H1 (cell line): ENCODE measurements at regions not wholly inside any gene's neighbourhood (a gene's known extent, or its start where the extent isn't known, plus 50 kb on each side); places are given as distances from the start of the nearest gene placed in this dataset.

Source experiments
- CTCF ChIA-PET: fragments of 300-600 bp; sonication (Branson Sonifier 250); formaldehyde crosslinking; loops from one replicate; lab custom pipeline; 2021; ENCODE audit not compliant: partially characterized antibody; lab: Charles Lee
- POLR2A ChIA-PET: fragments of 300-600 bp; sonication (Branson Sonifier 250); formaldehyde crosslinking; loops from one replicate; lab custom pipeline; 2021; ENCODE audit warnings: inconsistent platforms; ENCODE audit not compliant: partially characterized antibody; lab: Charles Lee
- DNase-seq, 2 experiments: peaks; one replicate each; pipeline versions ENCODE4 v3.0.0 to v3.0.0-alpha.2; 2010 to 2022; ENCODE audit warnings: low spot score in 2 of 2, low read depth in 1 of 2, mixed read lengths in 1 of 2
- FAIRE-seq: peaks from 2 replicates; lab custom pipeline; 2011; peaks lifted over from hg19 to GRCh38; lab: Jason Lieb, UNC
- H2AFZ ChIP-seq: 2 replicates; pipeline ENCODE4 v1.8.1; 2012; ENCODE audit warnings: low read length, inconsistent platforms
- H2AK5ac ChIP-seq: 2 replicates; pipeline ENCODE4 v1.6.1; 2013; ENCODE audit warnings: low read depth, low read length
- H2BK120ac ChIP-seq: replicated peaks from 2 replicates; pipeline ENCODE3; 2013; ENCODE audit warnings: low read depth, low read length, inconsistent platforms
- H2BK12ac ChIP-seq: 2 replicates; pipeline ENCODE4 v1.6.1; 2013; ENCODE audit warnings: low read depth, low read length
- H2BK15ac ChIP-seq: 2 replicates; pipeline ENCODE4 v1.6.1; 2013; ENCODE audit warnings: low read length
- H2BK20ac ChIP-seq: 2 replicates; pipeline ENCODE4 v1.6.1; 2013; ENCODE audit warnings: low read length
- H2BK5ac ChIP-seq: 2 replicates; pipeline ENCODE4 v1.6.1; 2013; ENCODE audit warnings: low read depth, low read length
- H3K14ac ChIP-seq: 2 replicates; pipeline ENCODE4 v1.6.1; 2013; ENCODE audit warnings: inconsistent platforms; ENCODE audit not compliant: insufficient read length
- H3K18ac ChIP-seq: 2 replicates; pipeline ENCODE4 v1.6.1; 2013; ENCODE audit warnings: low read length; ENCODE audit errors: extremely low read depth
- H3K23ac ChIP-seq: 2 replicates; pipeline ENCODE4 v1.6.1; 2013; ENCODE audit warnings: inconsistent platforms; ENCODE audit not compliant: insufficient read length
- H3K23me2 ChIP-seq: 2 replicates; pipeline ENCODE4 v1.6.1; 2013; ENCODE audit warnings: low read depth, low read length
- H3K27ac ChIP-seq: 2 replicates; pipeline ENCODE4 v1.6.1; 2011; ENCODE audit warnings: low read depth, low read length, inconsistent platforms
- H3K27me3 ChIP-seq, 4 experiments: replicated peaks in 1 of 4; 1 replicate in 1 of 4; 2 replicates in 3 of 4; pipeline versions ENCODE4 v1.6.1 to v1.8.1; 2011 to 2013; ENCODE audit warnings: low read length in 3 of 4, mild to moderate bottlenecking in 3 of 4, inconsistent platforms in 2 of 4, mixed read lengths in 2 of 4, moderate library complexity in 1 of 4; ENCODE audit not compliant: control insufficient read depth in 3 of 4, insufficient read depth in 3 of 4; ENCODE audit errors: extremely low read depth in 1 of 4
- H3K36me3 ChIP-seq, 4 experiments: 2 replicates each; pipeline versions ENCODE4 v1.6.1 to v1.8.1; 2011 to 2013; ENCODE audit warnings: mild to moderate bottlenecking in 4 of 4, low read length in 3 of 4, moderate library complexity in 2 of 4, control low read depth in 1 of 4, inconsistent platforms in 1 of 4; ENCODE audit not compliant: insufficient read depth in 4 of 4, control insufficient read depth in 2 of 4
- H3K4ac ChIP-seq: replicated peaks from 2 replicates; pipeline ENCODE3; 2013; ENCODE audit warnings: low read length, low read depth, mixed read lengths, inconsistent platforms; ENCODE audit not compliant: insufficient read length
- H3K4me1 ChIP-seq, 4 experiments: replicated peaks in 1 of 4; 1 replicate in 1 of 4; 2 replicates in 3 of 4; pipeline versions ENCODE4 v1.6.1 to v1.8.1; 2011 to 2013; ENCODE audit warnings: low read length in 3 of 4, inconsistent platforms in 2 of 4, mixed read lengths in 1 of 4; ENCODE audit not compliant: insufficient read depth in 4 of 4, control insufficient read depth in 3 of 4
- H3K4me2 ChIP-seq, 2 experiments: 2 replicates each; pipeline versions ENCODE4 v1.6.1 to v1.8.1; 2011 to 2013; ENCODE audit warnings: low read depth in 2 of 2, low read length in 2 of 2, control low read depth in 1 of 2, inconsistent platforms in 1 of 2, mild to moderate bottlenecking in 1 of 2; ENCODE audit not compliant: insufficient read depth in 1 of 2
- H3K4me3 ChIP-seq, 4 experiments: fragments of 200-600, 300-600 bp in 1 of 4; sonication (generic), shearing (Covaris generic), sonication (Bioruptor Twin) in 1 of 4; 2 replicates each; pipeline versions ENCODE4 v1.5.1 to v1.8.1; 2011 to 2016; ENCODE audit warnings: low read length in 4 of 4, low read depth in 3 of 4, control low read depth in 2 of 4, inconsistent platforms in 2 of 4, mild to moderate bottlenecking in 2 of 4, mixed read lengths in 1 of 4, moderate library complexity in 1 of 4; ENCODE audit not compliant: insufficient read depth in 2 of 4; ENCODE audit errors: extremely low read depth in 1 of 4
- H3K56ac ChIP-seq: replicated peaks from 2 replicates; pipeline ENCODE3; 2013; ENCODE audit warnings: low read depth, mild to moderate bottlenecking, mixed read lengths, low read length, inconsistent platforms; ENCODE audit not compliant: insufficient read length
- H3K79me1 ChIP-seq: 2 replicates; pipeline ENCODE4 v1.6.1; 2013; ENCODE audit warnings: low read depth, low read length, control low read depth
- H3K79me2 ChIP-seq, 2 experiments: 2 replicates each; pipeline versions ENCODE4 v1.6.1 to v1.8.1; 2012 to 2013; ENCODE audit warnings: low read length in 2 of 2, mild to moderate bottlenecking in 2 of 2, inconsistent platforms in 1 of 2; ENCODE audit not compliant: insufficient read depth in 2 of 2, control insufficient read depth in 1 of 2
- H3K9ac ChIP-seq, 4 experiments: replicated peaks in 1 of 4; 1 replicate in 1 of 4; 2 replicates in 3 of 4; pipeline versions ENCODE4 v1.6.1 to v1.8.1; 2011 to 2013; ENCODE audit warnings: low read depth in 3 of 4, low read length in 3 of 4, control low read depth in 2 of 4, mild to moderate bottlenecking in 2 of 4, moderate library complexity in 2 of 4, inconsistent platforms in 1 of 4; ENCODE audit errors: extremely low read depth in 1 of 4
- H3K9me3 ChIP-seq, 2 experiments: 2 replicates each; pipeline versions ENCODE4 v1.6.1 to v1.8.1; 2012 to 2013; ENCODE audit warnings: mild to moderate bottlenecking in 2 of 2, moderate library complexity in 2 of 2, control low read depth in 1 of 2, inconsistent platforms in 1 of 2, low read depth in 1 of 2, low read length in 1 of 2, mixed read lengths in 1 of 2; ENCODE audit not compliant: insufficient read depth in 2 of 2
- H4K20me1 ChIP-seq, 2 experiments: replicated peaks in 1 of 2; 2 replicates each; pipeline versions ENCODE3 to v1.8.1; 2011 to 2013; ENCODE audit warnings: inconsistent platforms in 2 of 2, low read length in 2 of 2, mild to moderate bottlenecking in 1 of 2; ENCODE audit not compliant: insufficient read depth in 2 of 2, control insufficient read depth in 1 of 2
- H4K5ac ChIP-seq: 2 replicates; pipeline ENCODE4 v1.6.1; 2013; ENCODE audit warnings: low read length, low read depth, mixed read lengths, inconsistent platforms; ENCODE audit not compliant: insufficient read length
- H4K8ac ChIP-seq: 2 replicates; pipeline ENCODE4 v1.8.0; 2013; ENCODE audit warnings: mild to moderate bottlenecking, moderate library complexity, low read length, inconsistent platforms; ENCODE audit not compliant: insufficient read depth; ENCODE audit errors: extremely low read depth
- H4K91ac ChIP-seq: replicated peaks from 2 replicates; pipeline ENCODE3; 2013; ENCODE audit warnings: low read length, mixed read lengths, inconsistent platforms; ENCODE audit not compliant: insufficient read length
- ASH2L ChIP-seq: fragments of 200-600, 300-600 bp; sonication (generic); IDR thresholded peaks from one replicate; pipeline ENCODE4 v1.7.1; 2017; ENCODE audit warnings: low read length
- ATF2 ChIP-seq: IDR thresholded peaks from 2 replicates; pipeline ENCODE4 v1.6.1; 2012; ENCODE audit warnings: low read length, inconsistent platforms
- BCL11A ChIP-seq, 2 experiments: IDR thresholded peaks; one replicate each; pipeline ENCODE4 v1.6.1; 2011; ENCODE audit warnings: low read depth in 2 of 2, low read length in 2 of 2, mild to moderate bottlenecking in 2 of 2
- CBX8 ChIP-seq: fragments of 300-800, 300-1000 bp; sonication (generic); IDR thresholded peaks from 2 replicates; pipeline ENCODE4 v1.7.1; 2016; ENCODE audit warnings: low read depth, low read length, borderline replicate concordance
- CREB1 ChIP-seq: IDR thresholded peaks from 2 replicates; pipeline ENCODE4 v1.6.1; 2012; ENCODE audit warnings: inconsistent platforms
- GABPA ChIP-seq: IDR thresholded peaks from 2 replicates; pipeline ENCODE4 v1.6.1; 2011; ENCODE audit warnings: mild to moderate bottlenecking, low read length, moderate library complexity, borderline replicate concordance; ENCODE audit not compliant: insufficient read depth
- JUN ChIP-seq: IDR thresholded peaks from 2 replicates; pipeline ENCODE4 v1.6.1; 2011; ENCODE audit warnings: low read depth, mild to moderate bottlenecking, improper control_type of control experiment, low read length
- KDM1A ChIP-seq: fragments of 200-600, 300-600 bp; sonication (generic); IDR thresholded peaks from 2 replicates; pipeline ENCODE4 v1.7.1; 2016; ENCODE audit warnings: mild to moderate bottlenecking, low read length, borderline replicate concordance
- MAX ChIP-seq: IDR thresholded peaks from 2 replicates; pipeline ENCODE4 v1.6.1; 2012; ENCODE audit warnings: inconsistent platforms
- NANOG ChIP-seq: IDR thresholded peaks from 2 replicates; pipeline ENCODE4 v1.6.1; 2011; ENCODE audit warnings: low read length, low read depth, mild to moderate bottlenecking, inconsistent platforms; ENCODE audit not compliant: insufficient read depth, poor library complexity, severe bottlenecking
- RFX5 ChIP-seq: IDR thresholded peaks from 2 replicates; pipeline ENCODE4 v1.6.1; 2011; ENCODE audit warnings: low read depth, low read length, improper control_type of control experiment, borderline replicate concordance
- SIN3A ChIP-seq, 2 experiments: IDR thresholded peaks in 1 of 2; conservative IDR thresholded peaks in 1 of 2; 2 replicates each; pipeline ENCODE4 v1.6.1; 2011 to 2012; ENCODE audit warnings: low read length in 2 of 2, improper control_type of control experiment in 1 of 2, low read depth in 1 of 2, mild to moderate bottlenecking in 1 of 2
- SP2 ChIP-seq: IDR thresholded peaks from 2 replicates; pipeline ENCODE4 v1.6.1; 2012; ENCODE audit warnings: mild to moderate bottlenecking, low read length, inconsistent platforms

GRCh38 chr11:116442238-116442752 is 330.5 kb downstream of the BUD13 start:
- H3K9me3 ChIP-seq, result peaks cover 36 to 39% of the 10 kb centered on the region in 2 experiments
- H2BK120ac ChIP-seq, result no peak overlapping the region
- H4K8ac ChIP-seq, result no peak overlapping the region
- H2BK5ac ChIP-seq, result no peak overlapping the region
- no peak overlapping the region for H3K56ac ChIP-seq
- peaks cover 5 to 12% (median 10%) of the 10 kb centered on the region in 4 experiments; a peak in 6 of 7 replicates for H3K4me1 ChIP-seq
- H3K4me3 ChIP-seq, result no peak overlapping the region
- H3K4me2 ChIP-seq, result no peak overlapping the region
- no peak overlapping the region for H4K91ac ChIP-seq
- H3K23me2 ChIP-seq, result peaks cover 3% of the 10 kb centered on the region
- H3K14ac ChIP-seq, result no peak overlapping the region
- H3K79me2 ChIP-seq, result peaks cover 8 to 9% of the 10 kb centered on the region in 2 experiments; a peak in 2 of 4 replicates
- no peak overlapping the region for H3K4ac ChIP-seq
- H3K23ac ChIP-seq, result no peak overlapping the region
- H3K79me1 ChIP-seq, result no peaks in the 10 kb centered on the region
- H3K18ac ChIP-seq, result no peak overlapping the region
- H2BK12ac ChIP-seq, result no peak overlapping the region
- H4K20me1 ChIP-seq, result no peaks in the 10 kb centered on the region
- H2AK5ac ChIP-seq, result no peak overlapping the region
- no peak overlapping the region for H4K5ac ChIP-seq
- no peak overlapping the region for H2BK15ac ChIP-seq
- no peaks in the 10 kb centered on the region for H3K27me3 ChIP-seq
- H3K9ac ChIP-seq, result no peak overlapping the region
- DNase-seq (no peak), FAIRE-seq (no peak)
- no peak overlapping the region for H3K27ac ChIP-seq
- H3K36me3 ChIP-seq, result peaks cover 0 to 27% (median 8%) of the 10 kb centered on the region in 4 experiments; a peak in 4 of 8 replicates
- POLR2A ChIA-PET, result no interaction called here
- CTCF ChIA-PET, result interaction anchor here (0.6 to 1.5 kb wide), 3 partner anchors 12 to 455 kb away, joined by 3 to 4 read pairs (median 4); no protein-coding TSS in a partner anchor
- H2AFZ ChIP-seq, result no peak overlapping the region
- H2BK20ac ChIP-seq, result no peak overlapping the region
- TF ChIP-seq GABPA (no peak), JUN (no peak), BCL11A (IDR thresholded peaks at IDR 0.05; ENCODE audit: low read depth in 2 of 2, low read length in 2 of 2) (no peak), SP2 (no peak), SIN3A (conservative IDR thresholded peaks at IDR 0.05 in 1 of 2, IDR thresholded peaks at IDR 0.05 in 1 of 2; ENCODE audit: low read depth in 1 of 2, low read length in 2 of 2) (no peak), ATF2 (no peak), RFX5 (no peak), KDM1A (no peak), MAX (no peak), CREB1 (no peak), ASH2L (no peak), CBX8 (no peak), NANOG (no peak)
